ENCODE measurements at regions not wholly inside any gene's neighbourhood (a gene's known extent, or its start where the extent isn't known, plus 50 kb on each side); places are given as distances from the start of the nearest gene placed in this dataset.
A peak's percentile ranks its signal among the peaks of the same experiment; 100 is the strongest.

GRCh38 chr4:153137677-153138630, 66.3 kb upstream of the TRIM2 start:
- DNase-seq (ENCODE audit: low spot score), result no peak

- no peak for DNase-seq (ENCODE audit: low spot score)
These were observed 65.5 kb upstream of the TRIM2 start for GRCh38 chr4:153138736-153139135.

DNA sequence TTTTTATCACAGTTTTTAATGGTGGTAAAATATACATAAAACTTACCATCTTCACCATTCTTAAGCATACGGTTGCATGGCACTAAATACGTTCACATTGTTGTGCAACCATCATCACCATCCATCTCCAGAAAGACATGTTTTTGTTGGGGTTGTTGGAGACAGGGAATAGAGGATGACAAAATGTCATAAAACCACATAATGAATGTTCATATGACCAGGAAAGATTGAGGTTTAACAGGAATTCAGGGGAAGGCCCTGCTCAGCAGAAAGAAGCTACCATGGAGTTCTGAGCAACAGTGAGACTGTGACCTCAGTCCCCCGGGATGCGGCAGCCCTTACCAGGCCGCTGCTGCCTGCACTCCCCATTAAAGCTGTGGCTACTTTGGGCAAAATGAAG, 63.9 kb upstream of the TRIM2 start:
- no peak for DNase-seq (ENCODE audit: low spot score)

- no peak for DNase-seq (ENCODE audit: low spot score)
These were observed 63.0 kb upstream of the TRIM2 start for GRCh38 chr4:153141238-153141637.

DNA sequence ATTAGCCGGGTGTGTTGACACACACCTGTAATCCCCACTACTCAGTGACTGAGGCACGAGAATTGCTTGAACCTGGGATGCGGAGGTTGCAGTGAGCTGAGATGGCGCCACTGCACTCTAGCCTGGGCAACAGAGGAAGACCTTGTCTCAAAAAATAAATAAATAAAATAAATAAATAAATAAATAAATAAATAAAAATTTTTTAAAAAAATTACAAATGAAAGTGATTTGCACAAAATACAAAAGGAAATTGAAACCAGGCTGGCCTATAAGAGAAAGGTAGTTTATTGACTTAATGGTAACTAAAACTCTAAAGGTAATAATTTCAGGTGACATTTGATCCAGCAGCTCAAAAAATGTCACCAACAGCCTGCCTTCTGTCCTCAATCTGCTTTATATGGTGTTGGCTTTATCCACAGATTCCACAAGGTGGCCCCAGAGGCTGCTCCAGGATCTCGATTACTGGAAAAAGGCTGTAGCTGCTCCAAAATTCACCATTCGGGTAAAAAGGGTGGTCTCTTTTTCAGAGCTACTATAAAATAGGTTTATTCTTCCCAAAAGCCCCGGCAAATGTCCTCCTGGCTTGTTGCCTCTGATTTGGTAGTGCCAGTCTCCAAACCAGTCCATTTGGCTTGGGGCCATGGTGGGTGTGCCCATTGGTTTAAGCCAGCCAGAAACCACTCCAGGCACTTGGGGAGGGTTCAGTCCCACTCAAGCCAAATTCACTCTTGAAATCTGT, 61.4 kb upstream of the TRIM2 start:
- peak; percentile 76 for DNase-seq (ENCODE audit: low spot score)

DNA sequence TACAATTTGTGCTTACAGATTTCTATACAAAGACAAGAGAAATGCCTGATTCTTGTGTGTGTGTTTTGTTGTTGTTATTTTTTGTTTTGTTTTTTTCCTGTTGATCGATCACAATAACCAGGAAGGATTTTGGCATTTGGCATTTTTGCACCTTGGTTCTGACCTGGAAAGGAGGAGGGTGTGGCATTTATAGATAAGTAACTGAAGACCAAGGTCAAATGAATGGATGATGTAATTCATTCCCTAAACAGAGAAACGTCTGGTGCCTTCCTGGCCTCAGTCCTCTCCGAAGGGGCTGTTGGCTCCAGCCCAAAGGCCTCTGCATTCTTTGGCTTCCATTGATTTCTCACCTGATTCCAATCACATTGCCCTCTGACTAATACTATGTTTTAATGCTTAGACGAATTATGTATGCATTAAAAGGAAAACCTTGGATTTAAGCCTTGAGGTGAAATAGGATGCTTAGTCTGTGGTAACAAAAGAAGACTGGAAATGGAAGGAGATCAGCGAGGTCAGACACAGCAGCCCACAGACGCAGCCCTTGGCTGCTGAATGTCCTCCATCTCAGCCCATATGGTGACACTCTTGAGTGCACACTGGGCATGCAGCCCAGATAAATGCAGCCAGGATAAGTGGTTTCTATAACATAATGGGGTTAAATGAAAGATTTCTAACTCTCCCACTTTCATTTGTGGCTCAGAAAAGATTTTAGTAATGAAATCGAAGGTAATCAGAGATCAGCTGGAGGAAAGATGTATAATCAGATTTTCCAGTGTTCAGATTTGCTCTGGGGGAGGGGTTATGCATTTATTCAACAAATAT, 60.5 kb upstream of the TRIM2 start:
- peak; percentile 72 for DNase-seq (ENCODE audit: low spot score)

GRCh38 chr4:153146031-153146430, 58.2 kb upstream of the TRIM2 start:
- DNase-seq (ENCODE audit: low spot score), result no peak

- no peak for DNase-seq (ENCODE audit: low spot score)
These were observed 57.3 kb upstream of the TRIM2 start for GRCh38 chr4:153146961-153147360.

DNA sequence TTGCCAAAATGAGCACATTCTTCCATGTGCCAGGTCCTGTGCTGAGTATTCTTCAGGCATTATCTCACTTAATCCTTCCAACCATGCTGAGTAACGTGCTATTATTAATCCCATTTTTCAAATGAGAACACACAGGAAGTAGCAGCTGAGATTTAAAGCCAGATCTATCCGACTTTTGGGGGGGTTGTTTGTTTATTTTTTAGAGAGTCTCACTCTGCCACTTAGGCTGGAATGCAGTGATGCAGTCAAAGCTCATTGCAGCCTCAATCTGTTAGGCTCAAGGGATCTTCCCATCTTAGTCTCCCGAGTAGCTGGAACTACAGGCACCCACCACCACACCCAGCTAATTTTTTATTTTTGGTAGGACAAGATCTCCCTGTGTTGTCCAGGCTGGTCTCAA, 55.5 kb upstream of the TRIM2 start:
- no peak for DNase-seq (ENCODE audit: low spot score)

- DNase-seq (ENCODE audit: low spot score), result peak; percentile 82
These were observed 52.4 kb upstream of the TRIM2 start for GRCh38 chr4:153151535-153152455.

- peak; percentile 42 for DNase-seq (ENCODE audit: low spot score)
These were observed 51.5 kb upstream of the TRIM2 start for GRCh38 chr4:153152501-153153338.

DNA sequence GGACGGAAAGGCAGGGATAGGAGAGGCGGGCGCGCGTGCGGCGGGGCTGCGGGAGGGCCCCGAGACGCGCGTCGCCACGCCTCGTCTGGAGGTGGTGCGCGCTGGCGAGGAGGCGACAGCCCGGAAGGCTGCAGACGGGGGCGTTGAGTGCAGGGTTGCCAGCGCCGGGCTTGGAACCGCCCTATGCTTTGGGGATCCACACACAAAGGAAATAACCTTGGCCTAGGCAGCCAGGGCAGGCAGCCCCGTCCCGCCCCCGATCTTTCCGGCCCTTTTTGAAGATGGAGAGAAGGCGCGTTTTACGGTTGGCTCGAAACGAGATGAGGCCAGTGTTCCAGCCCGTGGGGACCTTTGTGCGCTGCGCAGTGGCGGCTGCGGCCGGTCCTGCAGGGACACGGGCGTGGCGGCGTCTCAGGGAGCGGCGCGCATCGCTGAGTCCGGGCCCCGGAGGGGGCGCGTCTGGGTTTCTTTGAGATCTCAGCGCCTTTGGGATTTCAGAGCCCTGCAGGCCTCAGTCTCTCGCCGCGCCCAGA, 50.8 kb upstream of the TRIM2 start:
- DNase-seq (ENCODE audit: low spot score), result peak; percentile 65

DNA sequence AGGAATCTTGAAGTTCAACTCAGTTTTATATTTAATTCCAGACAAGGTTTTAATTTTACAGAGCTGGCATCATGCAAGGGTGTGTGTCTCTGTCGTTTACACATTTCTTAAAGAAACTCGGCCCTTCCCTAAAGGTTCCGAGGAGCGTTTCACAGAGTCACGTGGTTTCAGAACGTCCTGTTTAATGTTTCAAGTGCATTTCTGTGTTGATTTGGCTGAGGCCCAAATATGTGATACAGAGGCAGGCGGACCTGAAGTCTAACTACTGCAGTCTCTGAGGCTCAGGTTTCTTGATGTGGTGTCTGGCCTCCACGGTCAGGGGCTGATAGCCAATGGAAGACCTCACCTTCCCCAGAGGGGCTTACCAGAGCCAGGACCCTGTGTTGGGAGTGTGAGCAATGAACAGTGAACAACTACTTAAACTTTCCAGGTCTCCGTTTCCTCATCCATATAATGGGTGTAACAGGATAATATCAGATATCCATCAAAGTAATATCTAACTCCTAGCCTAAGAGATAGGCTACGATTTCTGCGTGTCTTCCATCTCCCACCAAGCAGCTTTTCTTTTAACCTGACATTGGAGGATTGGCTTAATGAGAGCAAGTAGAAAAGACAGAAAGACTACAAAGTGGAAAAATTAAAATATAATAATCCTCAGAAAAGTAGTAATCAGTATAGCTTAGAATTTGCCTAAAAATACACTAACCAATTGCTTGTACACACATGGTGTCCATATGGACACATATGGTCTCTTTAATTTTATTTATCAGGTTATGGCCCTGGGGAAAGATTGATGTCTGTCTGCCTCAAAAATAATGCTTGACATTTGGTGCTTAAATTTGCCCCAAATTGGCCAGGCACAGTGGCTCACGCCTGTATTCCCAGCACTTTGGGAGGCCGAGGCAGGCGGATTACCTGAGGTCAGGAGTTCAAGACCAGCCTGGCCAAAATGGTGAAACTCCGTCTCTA, 50.0 kb upstream of the TRIM2 start:
- DNase-seq (ENCODE audit: low spot score), result peak; percentile 70
